Effector memory CD4-positive, alpha-beta T cell (primary cell): ENCODE measurements at regions not wholly inside any gene's neighbourhood (a gene's known extent, or its start where the extent isn't known, plus 50 kb on each side); places are given as distances from the start of the nearest gene placed in this dataset.

ENCODE experiments used
- DNase-seq, 3 donors: peaks; one replicate each; pipeline ENCODE4 v3.0.0-alpha.2; 2020
- H3K27ac ChIP-seq: 2 replicates; pipeline ENCODE4 v1.7.0; 2013; ENCODE audit warnings: mild to moderate bottlenecking, low read length, moderate library complexity; ENCODE audit not compliant: insufficient read depth, poor library complexity, severe bottlenecking
- H3K27me3 ChIP-seq: replicated peaks from 2 replicates; pipeline ENCODE4 v1.7.0; 2013; ENCODE audit warnings: mild to moderate bottlenecking, low read length; ENCODE audit not compliant: insufficient read depth, control insufficient read depth, poor library complexity, severe bottlenecking
- H3K36me3 ChIP-seq: 2 replicates; pipeline ENCODE4 v1.7.0; 2013; ENCODE audit warnings: mild to moderate bottlenecking, low read length, moderate library complexity; ENCODE audit not compliant: control insufficient read depth, insufficient read depth
- H3K4me1 ChIP-seq: 2 replicates; pipeline ENCODE4 v1.7.0; 2013; ENCODE audit warnings: low read length, mild to moderate bottlenecking; ENCODE audit not compliant: control insufficient read depth, insufficient read depth, poor library complexity, severe bottlenecking
- H3K4me3 ChIP-seq: 2 replicates; pipeline ENCODE4 v1.7.0; 2013; ENCODE audit warnings: low read length, low read depth, mild to moderate bottlenecking; ENCODE audit not compliant: insufficient read depth, poor library complexity, severe bottlenecking
- H3K9me3 ChIP-seq: 2 replicates; pipeline ENCODE4 v1.7.0; 2013; ENCODE audit warnings: mild to moderate bottlenecking, low read length, moderate library complexity; ENCODE audit not compliant: control insufficient read depth

- H3K36me3 ChIP-seq = peaks cover 3% of the 10 kb centered on the region
- H3K4me1 ChIP-seq = no peaks in the 10 kb centered on the region
- no peak for DNase-seq
- no peaks in the 10 kb centered on the region for H3K27me3 ChIP-seq
- H3K27ac ChIP-seq = no peak overlapping the region
- H3K9me3 ChIP-seq = no peaks in the 10 kb centered on the region
- H3K4me3 ChIP-seq = no peak overlapping the region
These were observed 1474.3 kb downstream of the UQCRFS1 start for GRCh38 chr19:27738569-27739193.

DNA sequence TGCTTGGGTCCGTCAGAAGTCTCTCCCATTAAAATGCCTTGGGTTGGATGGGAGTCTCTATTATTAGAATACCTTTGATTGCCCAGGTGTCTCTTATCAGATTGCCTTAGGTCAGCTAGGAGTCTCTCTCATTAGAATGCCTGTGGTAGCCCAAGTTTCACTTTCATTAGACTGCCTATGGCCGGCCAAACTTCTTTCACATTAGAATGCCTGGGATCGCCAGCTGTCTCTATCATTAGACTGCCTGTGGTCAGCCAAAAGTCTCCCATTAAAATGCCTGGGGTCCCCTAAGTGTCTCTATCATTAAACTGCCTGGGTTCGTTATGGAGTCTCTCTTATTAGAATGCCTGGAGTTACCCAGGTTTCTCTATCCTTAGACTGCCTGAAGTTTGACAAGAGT is 1476.7 kb downstream of the UQCRFS1 start:
- no peak overlapping the region for H3K4me3 ChIP-seq
- peaks cover 3% of the 10 kb centered on the region for H3K36me3 ChIP-seq
- no peaks in the 10 kb centered on the region for H3K4me1 ChIP-seq
- no peaks in the 10 kb centered on the region for H3K27me3 ChIP-seq
- no peak overlapping the region for H3K27ac ChIP-seq
- no peak for DNase-seq
- no peaks in the 10 kb centered on the region for H3K9me3 ChIP-seq

- H3K4me1 ChIP-seq = no peaks in the 10 kb centered on the region
- no peak for DNase-seq
- no peak overlapping the region for H3K27ac ChIP-seq
- no peaks in the 10 kb centered on the region for H3K9me3 ChIP-seq
- no peaks in the 10 kb centered on the region for H3K27me3 ChIP-seq
- H3K4me3 ChIP-seq = no peak overlapping the region
- peaks cover 3% of the 10 kb centered on the region for H3K36me3 ChIP-seq
These were observed 1477.6 kb downstream of the UQCRFS1 start for GRCh38 chr19:27735314-27735713.

DNA sequence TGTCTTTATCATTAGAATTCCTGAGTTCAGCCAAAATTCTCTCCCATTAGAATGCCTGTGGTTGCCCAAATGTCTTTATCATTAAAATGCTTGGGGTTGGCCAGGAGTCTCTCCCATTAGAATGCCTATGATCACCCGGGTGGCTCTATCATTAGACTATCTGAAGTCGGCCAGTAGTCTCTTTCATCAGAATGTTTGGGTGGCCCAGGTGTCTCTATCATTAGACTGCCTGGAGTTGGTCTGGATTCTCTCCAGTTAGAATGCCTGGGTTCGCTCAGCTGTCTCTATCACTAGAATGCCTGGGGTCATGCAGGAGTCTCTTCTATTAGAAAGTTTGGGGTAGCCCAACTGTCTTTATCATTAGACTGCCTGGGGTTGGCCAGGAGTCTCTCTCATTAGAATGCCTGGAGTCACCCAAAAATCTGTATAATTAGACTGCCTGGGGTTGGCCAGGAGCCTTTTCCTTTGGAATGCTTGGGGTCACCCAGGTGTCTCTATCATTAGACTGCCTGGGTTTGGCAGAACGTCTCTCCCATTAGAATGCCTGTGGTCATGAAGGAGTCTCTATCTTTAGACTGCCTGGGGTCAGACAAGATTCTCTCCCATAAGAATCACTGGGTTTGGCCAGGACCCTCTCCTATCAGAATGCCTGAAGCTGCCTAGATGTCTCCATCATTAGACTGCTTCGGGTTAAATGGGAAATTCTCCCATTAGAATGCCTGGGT is 1478.3 kb downstream of the UQCRFS1 start:
- Histone ChIP-seq H3K4me3 (no peak overlapping the region), H3K27ac (no peak overlapping the region), H3K36me3 (peaks cover 2% of the 10 kb centered on the region), H3K4me1 (no peaks in the 10 kb centered on the region), H3K27me3 (no peaks in the 10 kb centered on the region), H3K9me3 (no peaks in the 10 kb centered on the region)
- no peak for DNase-seq

- Histone ChIP-seq H3K9me3 (no peaks in the 10 kb centered on the region), H3K4me1 (no peaks in the 10 kb centered on the region), H3K27ac (no peak overlapping the region), H3K36me3 (no peaks in the 10 kb centered on the region), H3K4me3 (no peak overlapping the region), H3K27me3 (no peaks in the 10 kb centered on the region)
- DNase-seq = no peak
These were observed 1479.2 kb downstream of the UQCRFS1 start for GRCh38 chr19:27733551-27734266.

GRCh38 chr19:27729332-27729731 is 1483.6 kb downstream of the UQCRFS1 start:
- Histone ChIP-seq H3K36me3 (no peaks in the 10 kb centered on the region), H3K4me1 (no peaks in the 10 kb centered on the region), H3K9me3 (no peaks in the 10 kb centered on the region), H3K27me3 (no peaks in the 10 kb centered on the region), H3K27ac (no peak overlapping the region), H3K4me3 (no peak overlapping the region)
- no peak for DNase-seq

DNA sequence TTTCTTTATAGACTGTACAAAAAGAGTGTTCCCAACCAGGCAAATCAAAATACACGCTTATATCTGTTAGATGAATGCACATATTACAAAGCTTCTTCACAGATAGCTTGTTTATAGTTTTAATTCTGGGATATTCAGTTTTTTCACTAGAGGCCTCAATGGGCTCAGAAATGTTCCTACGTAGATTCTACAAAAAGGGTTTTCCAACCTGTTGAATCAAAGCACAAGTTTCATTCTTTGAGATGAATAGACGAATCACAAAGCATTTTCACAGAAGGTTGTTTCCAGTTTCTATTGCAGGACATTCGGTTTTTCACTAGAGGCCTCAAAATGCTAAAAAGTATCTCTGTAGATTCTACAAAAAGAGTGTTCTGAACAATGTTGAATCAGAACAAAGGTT is 1490.3 kb downstream of the UQCRFS1 start:
- Histone ChIP-seq H3K27ac (no peak overlapping the region), H3K36me3 (no peaks in the 10 kb centered on the region), H3K9me3 (peaks cover 10% of the 10 kb centered on the region), H3K4me1 (no peaks in the 10 kb centered on the region), H3K4me3 (no peak overlapping the region), H3K27me3 (no peaks in the 10 kb centered on the region)
- no peak for DNase-seq

GRCh38 chr19:27720155-27720554 is 1492.8 kb downstream of the UQCRFS1 start:
- no peak overlapping the region for H3K4me3 ChIP-seq
- H3K4me1 ChIP-seq = no peaks in the 10 kb centered on the region
- no peaks in the 10 kb centered on the region for H3K36me3 ChIP-seq
- no peak overlapping the region for H3K27ac ChIP-seq
- peaks cover 10% of the 10 kb centered on the region for H3K9me3 ChIP-seq
- no peaks in the 10 kb centered on the region for H3K27me3 ChIP-seq
- DNase-seq = no peak

GRCh38 chr19:27719034-27719433 is 1493.9 kb downstream of the UQCRFS1 start:
- H3K27me3 ChIP-seq = no peaks in the 10 kb centered on the region
- H3K9me3 ChIP-seq = peaks cover 10% of the 10 kb centered on the region
- H3K4me1 ChIP-seq = no peaks in the 10 kb centered on the region
- no peak overlapping the region for H3K27ac ChIP-seq
- no peak for DNase-seq
- H3K36me3 ChIP-seq = no peaks in the 10 kb centered on the region
- H3K4me3 ChIP-seq = no peak overlapping the region

DNA sequence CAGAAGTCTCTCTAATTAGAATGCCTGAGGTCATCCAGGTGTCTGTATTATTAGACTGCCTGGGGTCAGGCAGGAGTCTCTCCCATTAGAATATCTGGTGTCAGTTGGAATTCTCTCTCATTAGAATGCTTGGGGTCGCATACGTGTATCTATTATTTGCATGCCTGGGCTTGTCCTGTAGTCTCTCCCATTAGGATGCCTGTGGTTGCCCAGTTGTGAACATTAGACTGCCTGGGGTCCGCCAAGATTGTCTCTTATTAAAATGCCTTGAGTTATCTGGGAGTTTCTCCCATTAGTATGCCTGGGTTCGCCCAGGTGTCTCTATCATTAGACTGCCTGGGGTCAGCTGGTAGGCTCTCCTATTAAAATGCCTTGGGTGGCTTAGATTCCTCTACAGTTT is 1494.7 kb downstream of the UQCRFS1 start:
- no peaks in the 10 kb centered on the region for H3K36me3 ChIP-seq
- no peaks in the 10 kb centered on the region for H3K4me1 ChIP-seq
- no peak for DNase-seq
- no peak overlapping the region for H3K4me3 ChIP-seq
- H3K27ac ChIP-seq = no peak overlapping the region
- H3K9me3 ChIP-seq = peaks cover 10% of the 10 kb centered on the region
- H3K27me3 ChIP-seq = no peaks in the 10 kb centered on the region
